ENCODE measurements at regions not wholly inside any gene's neighbourhood (a gene's known extent, or its start where the extent isn't known, plus 50 kb on each side); places are given as distances from the start of the nearest gene placed in this dataset.

- FAIRE-seq (no peak), DNase-seq (ENCODE audit: low read depth, low spot score) (no peak)
- no TSS peak for BruUV-seq (replicated peaks)
- dilution Hi-C loops (cut with MboI; ENCODE audit: extremely low pct_ligation_motif_present, low sequenced_read_pairs), result no loop called here
- POLR2A ChIA-PET, result no interaction called here
- H3K4me1 ChIP-seq (ENCODE audit: control insufficient read depth, extremely low read depth, insufficient read depth, low read length), result no peaks in the 10 kb centered on the region
- H3K79me2 ChIP-seq (ENCODE audit: control insufficient read depth, insufficient read depth, low read length), result no peaks in the 10 kb centered on the region
- no peak overlapping the region for H3K4me3 ChIP-seq (replicated peaks in 1 of 3; ENCODE audit: insufficient read depth in 1 of 3, low read depth in 1 of 3, low read length in 3 of 3)
- no peaks in the 10 kb centered on the region for H3K36me3 ChIP-seq (ENCODE audit: control insufficient read depth in 2 of 2, extremely low read depth in 1 of 2, insufficient read depth in 2 of 2, low read length in 2 of 2)
- H2AFZ ChIP-seq (ENCODE audit: low read depth, low read length), result no peak overlapping the region
- H3K9me3 ChIP-seq (replicated peaks; ENCODE audit: control insufficient read depth, insufficient read depth, low read length), result no peaks in the 10 kb centered on the region
- no peaks in the 10 kb centered on the region for H4K20me1 ChIP-seq (replicated peaks; ENCODE audit: control insufficient read depth, extremely low read depth, insufficient read depth, low read length)
- H3K27me3 ChIP-seq (ENCODE audit: control insufficient read depth in 2 of 2, insufficient read depth in 2 of 2, low read length in 2 of 2), result no peaks in the 10 kb centered on the region
- CTCF ChIA-PET, result no interaction called here
- H3K9ac ChIP-seq (replicated peaks; ENCODE audit: extremely low read depth, insufficient read depth, low read length), result no peak overlapping the region
- no peak for TF ChIP-seq FOS (IDR thresholded peaks at IDR 0.05; ENCODE audit: borderline replicate concordance, insufficient read depth, low read length)
- no peak for TF ChIP-seq CTCF (IDR thresholded peaks at IDR 0.05; ENCODE audit: extremely low read depth in 1 of 2, insufficient read depth in 1 of 2, low read depth in 1 of 2, low read length in 2 of 2)
- TF ChIP-seq GATA2 (IDR thresholded peaks at IDR 0.05; ENCODE audit: insufficient read depth, insufficient read length, low read depth, low read length), result no peak
- no peak for TF ChIP-seq POLR2AphosphoS5 (IDR thresholded peaks at IDR 0.05; ENCODE audit: insufficient read depth, low read depth, low read length)
- TF ChIP-seq EZH2 (IDR thresholded peaks at IDR 0.05; ENCODE audit: borderline replicate concordance, low read depth, low read length, severe bottlenecking), result no peak
- no peak for TF ChIP-seq MAX (IDR thresholded peaks at IDR 0.05; ENCODE audit: insufficient read depth, insufficient read length)
- TF ChIP-seq POLR2A (IDR thresholded peaks at IDR 0.05; ENCODE audit: low read depth, low read length), result no peak
- no peak for TF ChIP-seq MYC (IDR thresholded peaks at IDR 0.05; ENCODE audit: low read depth, low read length)
- no peak for TF ChIP-seq JUN (IDR thresholded peaks at IDR 0.05; ENCODE audit: borderline replicate concordance, insufficient read depth, insufficient read length, low read depth)
- no peaks in the 10 kb centered on the region for H3K9me1 ChIP-seq (replicated peaks; ENCODE audit: control insufficient read depth, extremely low read depth, insufficient read depth, low read length)
- intact Hi-C loops (cut with micrococcal nuclease), result no loop called here
- H3K4me2 ChIP-seq (ENCODE audit: insufficient read depth, low read length), result no peak overlapping the region
- H3K27ac ChIP-seq (ENCODE audit: insufficient read depth, low read depth, low read length), result no peak overlapping the region
These were observed 160.7 kb downstream of the MEX3B start for GRCh38 chr15:81885135-81885534.
